ENCODE measurements at regions not wholly inside any gene's neighbourhood (a gene's known extent, or its start where the extent isn't known, plus 50 kb on each side); places are given as distances from the start of the nearest gene placed in this dataset.
"Not testable (repeated sequence)": the region's sequence is repeated elsewhere in the genome, so short reads cannot be mapped to it uniquely, and the experiment has no call there.

DNA sequence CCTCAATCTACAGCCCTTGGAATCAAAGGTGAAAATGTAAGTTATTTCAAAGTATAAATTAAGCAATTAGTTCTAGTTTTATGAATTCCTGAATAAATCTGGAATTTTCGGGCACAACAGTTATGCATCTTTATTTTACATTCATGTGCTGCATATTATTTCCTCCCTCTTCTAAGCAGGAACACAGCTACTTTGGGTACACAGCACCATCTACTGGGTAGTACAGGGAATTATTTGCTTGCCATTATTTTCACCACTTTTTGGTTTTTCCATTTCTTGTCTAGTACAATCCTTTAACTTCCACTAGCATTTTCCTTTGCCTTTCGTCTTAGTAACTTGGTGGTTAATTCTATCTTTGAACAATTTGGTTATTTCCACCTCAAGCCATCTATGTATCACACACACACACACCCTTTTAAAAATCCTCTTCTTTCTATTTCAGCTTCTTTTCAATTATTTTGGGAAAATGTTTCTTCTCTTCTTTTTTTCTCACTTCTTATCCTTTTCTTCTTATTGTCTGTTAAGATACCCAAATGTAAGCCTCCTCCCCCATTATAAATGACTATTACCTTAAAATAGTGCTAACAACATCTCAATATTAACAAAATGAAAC lies 451.0 kb downstream of the MFSD1 start:
- peak; percentile 49; the same call in 1 of the 2 replicates for TF ChIP-seq CTCF (IDR thresholded peaks at IDR 0.05; ENCODE audit: low read depth, low read length)
- H3K4me3 ChIP-seq (ENCODE audit: low read depth, low read length) = no peak overlapping the region

- H3K4me3 ChIP-seq (ENCODE audit: low read depth, low read length) = no peak overlapping the region
- TF ChIP-seq CTCF (IDR thresholded peaks at IDR 0.05; ENCODE audit: low read depth, low read length) = no peak
Observed at GRCh38 chr3:159253860-159254259, 452.0 kb downstream of the MFSD1 start.

- TF ChIP-seq CTCF (IDR thresholded peaks at IDR 0.05; ENCODE audit: low read depth, low read length) = no peak
- no peak overlapping the region for H3K4me3 ChIP-seq (ENCODE audit: low read depth, low read length)
Observed at GRCh38 chr3:159257954-159258353, 456.1 kb downstream of the MFSD1 start.

GRCh38 chr3:159258934-159259333 lies 457.1 kb downstream of the MFSD1 start:
- H3K4me3 ChIP-seq (ENCODE audit: low read depth, low read length) = no peak overlapping the region
- no peak for TF ChIP-seq CTCF (IDR thresholded peaks at IDR 0.05; ENCODE audit: low read depth, low read length)

DNA sequence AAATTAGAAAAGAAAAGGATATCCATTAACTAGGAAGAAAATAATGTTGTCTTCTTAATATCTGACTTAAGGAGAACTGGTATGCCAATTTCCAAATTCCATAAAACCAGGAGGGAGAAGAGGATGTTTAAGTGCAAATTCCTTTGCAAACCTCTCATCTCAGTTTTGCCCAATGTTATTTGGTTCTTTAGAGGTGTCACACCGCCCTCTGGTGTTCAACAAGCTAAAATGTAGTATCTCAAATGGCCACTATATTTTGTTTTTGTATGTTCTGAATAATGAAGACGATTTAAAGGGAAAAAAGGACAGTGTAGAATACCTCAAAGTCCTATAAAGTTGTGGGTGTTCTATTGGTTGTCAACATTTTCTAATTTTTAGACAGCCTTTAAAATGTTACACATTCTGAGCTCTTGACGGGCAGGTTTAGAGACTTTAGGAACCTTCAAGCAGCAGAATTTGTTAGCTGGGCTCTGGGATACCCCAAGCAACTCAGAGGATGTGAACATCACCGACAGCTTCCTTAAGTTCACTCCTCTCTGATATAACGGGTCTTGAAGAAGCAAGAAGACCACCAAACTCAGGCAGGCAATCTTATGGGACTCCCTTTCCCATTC lies 458.3 kb downstream of the MFSD1 start:
- no peak overlapping the region for H3K4me3 ChIP-seq (ENCODE audit: low read depth, low read length)
- peak; percentile 24; the same call in 1 of the 2 replicates for TF ChIP-seq CTCF (IDR thresholded peaks at IDR 0.05; ENCODE audit: low read depth, low read length)

DNA sequence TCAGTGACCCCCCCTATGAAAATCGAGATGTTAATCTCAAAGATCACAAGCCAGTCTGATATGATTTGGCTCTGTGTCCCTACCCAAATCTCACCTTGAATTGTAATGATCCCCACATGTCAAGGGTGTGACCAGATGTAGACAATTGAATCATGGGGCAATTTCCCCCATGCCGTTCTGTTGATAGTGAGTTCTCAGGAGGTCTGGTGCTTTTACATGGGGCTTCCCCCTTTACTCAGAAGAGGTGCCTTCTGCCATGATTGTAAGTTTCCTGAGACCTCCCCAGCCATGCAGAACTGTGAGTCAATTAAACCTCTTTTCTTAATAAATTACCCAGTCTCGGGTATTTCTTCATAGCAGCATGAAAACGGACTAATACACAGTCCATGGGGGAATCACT lies 459.5 kb downstream of the MFSD1 start:
- H3K4me3 ChIP-seq (ENCODE audit: low read depth, low read length) = not testable (repeated sequence)

GRCh38 chr3:159263750-159264553 lies 462.1 kb downstream of the MFSD1 start:
- H3K4me3 ChIP-seq (ENCODE audit: low read depth, low read length) = no peak overlapping the region
- TF ChIP-seq CTCF (IDR thresholded peaks at IDR 0.05; ENCODE audit: low read depth, low read length) = peak; percentile 58; the same call in 1 of the 2 replicates

Measured in WI38 (cell line).